Duodenal mucosa (tissue), 2 donors: ENCODE measurements at regions not wholly inside any gene's neighbourhood (a gene's known extent, or its start where the extent isn't known, plus 50 kb on each side); places are given as distances from the start of the nearest gene placed in this dataset.

ENCODE experiments used
- H3K27ac ChIP-seq: one replicate; pipeline ENCODE4 v1.7.0; 2013; ENCODE audit warnings: low read depth, low read length
- H3K27me3 ChIP-seq, 2 donors: one replicate each; pipeline ENCODE4 v1.7.0; 2013; ENCODE audit warnings: low read length in 2 of 2, control low read depth in 1 of 2; ENCODE audit not compliant: insufficient read depth in 2 of 2, control insufficient read depth in 1 of 2
- H3K36me3 ChIP-seq, 2 donors: one replicate each; pipeline ENCODE4 v1.7.0; 2013; ENCODE audit warnings: low read length in 2 of 2, control low read depth in 1 of 2; ENCODE audit not compliant: insufficient read depth in 2 of 2, control insufficient read depth in 1 of 2
- H3K4me1 ChIP-seq, 2 donors: one replicate each; pipeline ENCODE4 v1.7.0; 2013; ENCODE audit warnings: low read length in 2 of 2, control low read depth in 1 of 2; ENCODE audit not compliant: insufficient read depth in 2 of 2, control insufficient read depth in 1 of 2
- H3K4me3 ChIP-seq, 2 donors: one replicate each; pipeline ENCODE4 v1.7.0; 2013; ENCODE audit warnings: low read length in 2 of 2, low read depth in 1 of 2
- H3K9ac ChIP-seq, 2 donors: one replicate each; pipeline ENCODE4 v1.7.0; 2013; ENCODE audit warnings: low read length in 2 of 2, low read depth in 1 of 2
- H3K9me3 ChIP-seq, 2 donors: one replicate each; pipeline ENCODE4 v1.7.0; 2013; ENCODE audit warnings: low read length in 2 of 2, control low read depth in 1 of 2; ENCODE audit not compliant: control insufficient read depth in 1 of 2

DNA sequence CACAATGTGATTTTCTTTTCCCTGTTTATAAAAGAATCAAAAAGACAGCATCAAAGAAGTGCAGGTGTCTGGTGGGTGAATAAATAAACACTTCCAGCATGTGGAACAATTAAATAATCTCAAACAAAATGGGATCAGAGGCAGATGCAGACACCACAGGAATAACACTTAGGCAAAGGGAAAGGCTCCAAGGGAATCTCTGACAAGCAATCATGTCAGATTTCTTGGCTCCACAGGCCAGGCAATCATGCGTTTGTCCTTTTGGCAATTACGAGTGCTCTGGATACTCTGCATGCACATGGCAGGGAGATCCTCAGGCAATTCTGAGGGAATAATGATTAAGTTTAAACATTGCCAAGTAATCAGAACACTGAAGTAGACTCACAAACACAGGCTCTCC lies 403.5 kb upstream of the LUZP2 start:
- Histone ChIP-seq H3K9me3 (no peaks in the 10 kb centered on the region), H3K4me3 (no peak overlapping the region), H3K27ac (no peak overlapping the region), H3K36me3 (no peaks in the 10 kb centered on the region), H3K27me3 (no peaks in the 10 kb centered on the region), H3K9ac (no peak overlapping the region), H3K4me1 (no peaks in the 10 kb centered on the region)

DNA sequence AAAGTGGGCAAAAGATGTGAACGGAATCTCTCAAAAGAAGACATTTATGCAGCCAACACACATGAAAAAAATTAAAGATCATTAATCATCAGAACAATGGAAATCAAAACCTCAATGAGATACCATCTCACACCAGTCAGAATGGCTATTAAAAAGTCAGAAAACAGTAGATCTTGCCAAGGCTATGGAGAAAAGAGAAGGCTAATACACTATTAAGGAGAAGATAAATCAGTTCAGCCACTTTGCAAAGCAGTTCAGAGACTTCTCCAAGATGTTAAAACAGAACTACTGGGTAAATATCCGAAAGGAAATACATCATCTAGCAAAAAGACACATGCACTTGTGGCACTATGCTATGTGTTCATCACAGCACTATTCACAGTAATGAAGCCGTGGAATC lies 388.2 kb upstream of the LUZP2 start:
- H3K27me3 ChIP-seq: no peaks in the 10 kb centered on the region
- H3K9me3 ChIP-seq: peaks cover 8 to 15% of the 10 kb centered on the region in 2 donors

DNA sequence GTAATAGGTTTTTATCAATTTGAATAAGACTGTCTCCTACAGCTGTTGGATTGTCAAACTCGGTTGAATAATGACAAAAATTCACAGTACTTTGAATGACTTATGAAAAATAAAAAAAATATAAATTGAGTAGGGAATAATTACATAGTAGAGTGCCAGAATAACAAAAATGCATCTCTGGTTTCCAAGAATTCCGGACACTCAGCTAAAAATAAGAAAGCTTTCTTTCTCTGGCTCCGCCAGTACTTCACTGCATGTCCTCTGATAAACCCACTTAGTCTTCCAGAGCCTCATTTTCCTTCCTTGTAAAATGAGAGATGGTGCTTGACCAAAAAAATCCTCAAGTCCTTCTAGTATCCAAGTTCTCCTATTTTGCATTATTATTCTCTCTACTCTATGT lies 374.6 kb upstream of the LUZP2 start:
- no peak overlapping the region for H3K4me3 ChIP-seq
- no peaks in the 10 kb centered on the region for H3K4me1 ChIP-seq
- no peaks in the 10 kb centered on the region for H3K9me3 ChIP-seq
- no peaks in the 10 kb centered on the region for H3K27me3 ChIP-seq
- no peak overlapping the region for H3K27ac ChIP-seq
- no peaks in the 10 kb centered on the region for H3K36me3 ChIP-seq
- H3K9ac ChIP-seq: no peak overlapping the region

More for the DNA sequence above, 388.2 kb upstream of the LUZP2 start:
- Histone ChIP-seq H3K36me3 (no peaks in the 10 kb centered on the region), H3K27ac (no peak overlapping the region), H3K9ac (no peak overlapping the region), H3K4me3 (no peak overlapping the region), H3K4me1 (no peaks in the 10 kb centered on the region)

DNA sequence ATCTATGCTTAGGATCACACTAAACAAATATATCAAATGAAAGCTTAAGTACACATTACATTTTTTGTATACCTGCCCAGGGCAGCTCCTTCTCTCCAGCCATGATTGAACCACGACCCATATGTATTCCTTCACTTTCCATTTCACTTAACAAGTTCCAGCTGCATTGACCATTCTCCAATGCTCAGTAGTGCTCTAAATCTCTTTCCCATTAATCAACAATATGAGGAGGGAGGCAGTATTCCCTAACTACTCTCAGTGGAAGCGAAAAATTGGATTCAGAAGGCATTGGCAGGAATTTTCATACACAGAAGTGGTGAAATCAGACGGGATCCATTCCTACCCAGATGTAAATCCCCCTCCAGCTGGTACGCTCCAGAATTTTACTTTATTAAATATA lies 372.0 kb upstream of the LUZP2 start:
- Histone ChIP-seq H3K4me3 (no peak overlapping the region), H3K9me3 (no peaks in the 10 kb centered on the region), H3K9ac (no peak overlapping the region), H3K27ac (no peak overlapping the region), H3K27me3 (no peaks in the 10 kb centered on the region), H3K4me1 (no peaks in the 10 kb centered on the region), H3K36me3 (no peaks in the 10 kb centered on the region)

DNA sequence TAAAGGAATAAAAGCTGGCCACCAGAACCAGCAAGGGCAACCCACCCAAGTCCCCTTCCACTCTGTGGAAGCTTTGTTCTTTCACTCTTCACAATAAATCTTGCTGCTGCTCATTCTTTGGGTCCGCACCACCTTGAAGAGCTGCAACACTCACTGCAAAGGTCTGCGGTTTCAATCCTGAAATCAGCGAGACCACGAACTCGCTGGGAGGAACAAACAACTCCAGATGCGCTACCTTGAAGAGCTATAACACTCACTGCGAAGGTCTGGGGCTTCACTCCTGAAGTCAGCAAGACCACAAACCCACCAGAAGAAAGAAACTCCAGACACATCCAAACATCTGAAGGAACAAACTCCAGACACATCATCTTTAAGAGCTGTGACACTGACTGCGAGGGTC lies 365.2 kb upstream of the LUZP2 start:
- Histone ChIP-seq H3K9ac (no peak overlapping the region), H3K4me1 (no peaks in the 10 kb centered on the region), H3K9me3 (no peaks in the 10 kb centered on the region), H3K27ac (no peak overlapping the region), H3K36me3 (no peaks in the 10 kb centered on the region), H3K4me3 (no peak overlapping the region), H3K27me3 (no peaks in the 10 kb centered on the region)

DNA sequence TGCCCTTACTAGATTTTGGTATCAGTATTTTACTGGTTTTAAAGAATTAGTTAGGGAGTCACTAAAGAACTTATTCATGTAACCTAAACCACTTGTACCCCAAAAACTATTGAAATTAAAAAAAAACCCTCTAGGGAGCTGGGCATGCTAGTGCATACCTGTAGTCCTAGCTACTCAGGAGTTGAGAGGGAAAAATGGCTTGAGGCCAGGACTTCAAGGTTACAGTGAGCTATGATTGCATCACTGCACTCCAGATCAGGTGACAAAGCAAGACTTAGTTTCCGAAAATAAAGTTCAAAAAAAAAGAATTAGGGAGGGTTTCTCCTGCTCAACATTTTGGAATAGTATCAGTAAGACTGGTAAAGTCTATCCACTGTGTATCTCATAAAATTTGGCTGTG lies 364.4 kb upstream of the LUZP2 start:
- Histone ChIP-seq H3K36me3 (no peaks in the 10 kb centered on the region), H3K4me1 (no peaks in the 10 kb centered on the region), H3K27me3 (no peaks in the 10 kb centered on the region), H3K9ac (no peak overlapping the region), H3K9me3 (no peaks in the 10 kb centered on the region), H3K4me3 (no peak overlapping the region), H3K27ac (no peak overlapping the region)

DNA sequence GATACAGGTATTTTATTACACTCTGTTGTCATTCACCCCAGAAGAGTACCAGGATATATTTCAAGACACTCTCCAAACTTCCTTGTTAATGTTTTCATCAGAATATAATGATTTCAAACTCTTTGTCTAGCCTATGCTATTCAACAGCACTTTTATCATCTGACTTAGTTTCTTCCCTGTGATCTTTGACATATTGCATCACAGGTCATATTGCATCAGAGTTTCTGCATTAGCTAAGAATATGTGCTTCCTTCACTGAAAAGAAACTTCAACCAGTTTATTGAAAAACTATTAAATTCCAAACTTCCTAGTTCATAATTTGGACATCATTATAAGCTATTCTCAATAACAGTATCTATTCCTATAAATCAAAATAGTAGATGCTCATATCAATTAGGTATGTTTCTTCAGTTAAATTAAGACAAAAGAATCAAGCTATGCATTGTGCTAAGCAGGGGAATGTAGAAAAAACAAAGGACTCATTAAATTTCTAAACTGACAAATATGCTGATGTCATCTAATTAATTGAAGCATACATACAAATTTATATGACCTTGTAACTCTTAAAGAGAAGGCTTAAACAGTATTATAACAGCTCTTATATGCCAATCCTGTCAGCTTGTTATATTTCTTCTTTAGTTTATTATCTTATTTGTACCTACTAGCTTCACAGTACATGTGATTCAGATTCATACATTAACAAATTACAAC lies 361.8 kb upstream of the LUZP2 start:
- no peak overlapping the region for H3K4me3 ChIP-seq
- no peak overlapping the region for H3K27ac ChIP-seq
- no peak overlapping the region for H3K9ac ChIP-seq
- no peaks in the 10 kb centered on the region for H3K9me3 ChIP-seq
- no peaks in the 10 kb centered on the region for H3K27me3 ChIP-seq
- no peaks in the 10 kb centered on the region for H3K4me1 ChIP-seq
- no peaks in the 10 kb centered on the region for H3K36me3 ChIP-seq

DNA sequence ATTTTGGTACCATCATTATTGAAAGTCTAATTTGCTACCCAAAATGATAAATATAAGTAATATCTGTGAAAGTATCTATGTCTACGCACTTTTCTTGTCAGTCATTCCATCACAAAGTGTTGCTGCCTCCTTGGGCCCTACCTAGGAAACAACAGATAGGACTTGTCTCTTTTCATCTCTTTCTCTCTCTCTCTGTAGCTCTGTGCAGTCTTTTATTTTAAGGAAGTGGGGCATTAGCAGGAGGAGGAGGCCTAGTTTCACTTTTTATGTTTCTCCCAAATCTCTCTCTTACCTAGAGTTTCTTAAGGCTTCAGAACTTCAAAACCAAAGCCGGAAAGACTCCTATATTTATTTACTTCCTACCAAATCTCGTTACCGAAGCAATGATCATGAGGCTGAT lies 354.8 kb upstream of the LUZP2 start:
- Histone ChIP-seq H3K27ac (no peak overlapping the region), H3K4me1 (no peaks in the 10 kb centered on the region), H3K9ac (no peak overlapping the region), H3K4me3 (no peak overlapping the region), H3K27me3 (no peaks in the 10 kb centered on the region), H3K9me3 (no peaks in the 10 kb centered on the region), H3K36me3 (no peaks in the 10 kb centered on the region)

DNA sequence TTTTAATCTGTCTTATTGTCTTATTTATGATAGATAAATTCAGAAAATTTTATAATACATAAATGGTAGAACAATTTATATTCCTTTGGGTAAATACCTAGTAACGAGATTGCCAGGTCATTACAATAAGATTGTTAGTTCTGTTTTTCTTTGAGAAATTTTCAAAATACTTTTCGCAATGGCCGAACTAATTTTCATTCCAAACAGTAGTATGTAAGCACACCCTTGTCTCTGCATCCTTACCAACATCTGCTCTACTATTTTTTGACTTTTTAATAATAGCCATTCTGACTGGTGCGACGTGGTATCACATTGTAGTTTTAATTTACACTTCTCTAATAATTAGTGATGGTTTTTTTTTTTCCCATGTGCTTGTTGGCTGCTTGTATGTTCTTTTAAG lies 351.4 kb upstream of the LUZP2 start:
- Histone ChIP-seq H3K27me3 (no peaks in the 10 kb centered on the region), H3K27ac (no peak overlapping the region), H3K9ac (no peak overlapping the region), H3K9me3 (no peaks in the 10 kb centered on the region), H3K4me1 (no peaks in the 10 kb centered on the region), H3K36me3 (no peaks in the 10 kb centered on the region), H3K4me3 (no peak overlapping the region)

DNA sequence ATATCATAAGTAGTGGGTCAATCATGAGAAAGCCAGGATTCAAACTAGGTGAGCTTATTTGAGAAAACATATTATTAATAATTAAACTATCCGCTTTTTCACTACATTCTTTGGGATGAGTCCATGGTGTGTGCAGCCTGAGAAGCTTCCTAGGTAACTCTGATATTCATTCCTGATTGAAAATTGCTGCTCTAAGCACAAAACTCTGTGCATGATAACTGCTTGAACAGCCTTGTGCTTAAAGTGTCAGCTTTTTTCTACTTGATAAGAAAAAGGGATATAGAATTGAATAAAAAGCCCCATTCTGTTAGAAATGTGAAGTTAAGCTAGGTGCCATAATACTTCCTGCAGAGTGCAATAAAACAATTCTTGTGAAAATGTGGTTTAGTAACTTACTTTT lies 343.5 kb upstream of the LUZP2 start:
- Histone ChIP-seq H3K9ac (no peak overlapping the region), H3K27me3 (no peaks in the 10 kb centered on the region), H3K9me3 (no peaks in the 10 kb centered on the region), H3K36me3 (no peaks in the 10 kb centered on the region), H3K4me3 (no peak overlapping the region), H3K4me1 (no peaks in the 10 kb centered on the region), H3K27ac (no peak overlapping the region)

DNA sequence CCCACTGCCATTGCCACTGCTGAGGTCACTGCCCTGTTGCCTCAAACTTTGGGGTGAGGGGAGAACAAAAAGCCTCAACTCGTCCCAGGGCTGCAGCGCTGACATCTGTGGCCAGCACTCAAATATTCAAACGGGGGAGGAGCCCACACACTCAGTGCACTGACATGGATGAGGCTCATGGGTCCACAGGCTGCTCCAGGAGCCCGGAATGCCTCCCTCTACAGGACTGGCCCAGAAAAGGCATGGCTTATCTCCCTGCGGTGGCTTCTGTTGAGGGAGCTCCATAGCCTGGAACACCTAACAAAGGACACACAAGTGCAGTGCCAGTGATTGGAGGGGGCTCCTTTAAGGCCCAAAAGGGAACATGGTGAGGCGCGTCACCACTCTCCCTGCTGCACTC lies 341.1 kb upstream of the LUZP2 start:
- no peak overlapping the region for H3K27ac ChIP-seq
- H3K4me3 ChIP-seq: no peak overlapping the region
- no peaks in the 10 kb centered on the region for H3K36me3 ChIP-seq
- no peaks in the 10 kb centered on the region for H3K27me3 ChIP-seq
- no peaks in the 10 kb centered on the region for H3K4me1 ChIP-seq
- no peak overlapping the region for H3K9ac ChIP-seq
- no peaks in the 10 kb centered on the region for H3K9me3 ChIP-seq
